Activated CD8-positive, alpha-beta memory T cell treated with anti-CD3 and anti-CD28 coated beads for 1 hour (primary cell): ENCODE measurements at regions not wholly inside any gene's neighbourhood (a gene's known extent, or its start where the extent isn't known, plus 50 kb on each side); places are given as distances from the start of the nearest gene placed in this dataset.
"Not testable (repeated sequence)": the region's sequence is repeated elsewhere in the genome, so short reads cannot be mapped to it uniquely, and the experiment has no call there.

ENCODE experiments used
- DNase-seq, 2 donors: peaks; one replicate each; pipeline ENCODE4 v3.0.0-alpha.2; 2020; ENCODE audit warnings: low read depth in 1 of 2; ENCODE audit errors: extremely low read depth in 1 of 2

GRCh38 chr13:106107061-106107460 is 428.4 kb downstream of the EFNB2 start:
- DNase-seq: no peak

GRCh38 chr13:106105153-106105552 is 430.3 kb downstream of the EFNB2 start:
- DNase-seq: no peak

GRCh38 chr13:106104281-106104901 is 431.1 kb downstream of the EFNB2 start:
- no peak for DNase-seq

GRCh38 chr13:106103779-106104178 is 431.7 kb downstream of the EFNB2 start:
- DNase-seq: no peak

GRCh38 chr13:106102786-106103185 is 432.7 kb downstream of the EFNB2 start:
- no peak for DNase-seq

GRCh38 chr13:106101201-106101600 is 434.3 kb downstream of the EFNB2 start:
- DNase-seq: no peak

- DNase-seq: no peak
Measured at GRCh38 chr13:106100171-106100919, 435.1 kb downstream of the EFNB2 start.

- no peak for DNase-seq
Measured at GRCh38 chr13:106099765-106100164, 435.7 kb downstream of the EFNB2 start.

GRCh38 chr13:106098778-106099177 is 436.7 kb downstream of the EFNB2 start:
- DNase-seq: no peak

GRCh38 chr13:106096661-106097092 is 438.8 kb downstream of the EFNB2 start:
- no peak for DNase-seq

- no peak for DNase-seq
Measured at GRCh38 chr13:106095919-106096318, 439.5 kb downstream of the EFNB2 start.

- no peak for DNase-seq
Measured at GRCh38 chr13:106095406-106095805, 440.1 kb downstream of the EFNB2 start.

GRCh38 chr13:106090001-106090400 is 445.5 kb downstream of the EFNB2 start:
- DNase-seq: no peak

GRCh38 chr13:106089261-106089980 is 446.0 kb downstream of the EFNB2 start:
- DNase-seq: no peak

GRCh38 chr13:106088085-106088484 is 447.4 kb downstream of the EFNB2 start:
- no peak for DNase-seq

GRCh38 chr13:106087201-106087600 is 448.3 kb downstream of the EFNB2 start:
- DNase-seq: no peak

GRCh38 chr13:106083620-106084350 is 451.7 kb downstream of the EFNB2 start:
- no peak for DNase-seq

GRCh38 chr13:106081221-106081620 is 454.2 kb downstream of the EFNB2 start:
- not testable (repeated sequence) for DNase-seq

GRCh38 chr13:106078191-106078590 is 457.3 kb downstream of the EFNB2 start:
- no peak for DNase-seq

GRCh38 chr13:106077017-106077416 is 458.4 kb downstream of the EFNB2 start:
- DNase-seq: no peak

- no peak for DNase-seq
Measured at GRCh38 chr13:106072014-106072413, 463.4 kb downstream of the EFNB2 start.
